ENCODE measurements at regions not wholly inside any gene's neighbourhood (a gene's known extent, or its start where the extent isn't known, plus 50 kb on each side); places are given as distances from the start of the nearest gene placed in this dataset.

DNA sequence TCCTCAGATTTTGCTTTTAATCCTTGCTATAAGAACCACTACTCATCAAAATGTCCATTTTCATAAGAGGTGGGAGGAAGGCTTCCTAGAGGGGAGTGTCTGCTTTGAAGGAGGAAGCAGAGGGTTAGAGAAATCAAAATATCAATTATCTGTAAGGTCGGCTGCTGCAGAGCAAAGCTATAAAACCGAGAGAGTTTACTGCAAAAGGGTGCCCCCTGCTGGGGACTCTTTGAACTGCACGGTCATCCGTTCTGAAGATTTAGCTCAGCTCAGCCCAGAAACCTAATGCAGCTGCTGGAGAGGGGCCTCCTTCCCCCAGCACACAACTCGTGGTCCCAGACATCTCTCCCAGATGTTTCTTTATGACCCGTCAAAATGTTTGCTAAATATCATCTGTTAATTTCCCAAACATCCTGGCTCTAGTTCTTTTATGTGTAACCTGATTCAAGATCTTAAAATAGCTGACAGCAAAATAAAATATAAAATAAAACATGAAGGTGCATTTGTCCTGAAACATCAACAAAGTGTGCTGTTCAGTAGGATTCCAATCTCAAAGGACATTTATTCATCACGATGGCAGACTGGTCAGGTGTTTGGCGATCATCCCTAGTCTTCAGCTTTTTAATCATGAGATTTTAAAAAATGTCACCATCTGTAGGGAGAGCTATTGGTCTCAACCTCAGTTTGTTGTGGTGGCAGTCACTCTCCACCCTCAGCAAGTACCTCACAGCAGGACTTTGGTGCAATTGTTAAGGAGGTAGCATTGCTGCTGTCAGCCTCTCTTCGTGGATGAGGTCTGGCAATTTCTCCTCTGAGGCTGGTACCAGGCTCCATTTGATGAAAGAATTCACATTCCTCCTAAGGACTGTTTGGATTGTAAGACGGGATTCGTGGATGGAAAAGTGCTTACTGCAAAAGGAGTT lies 185.9 kb downstream of the MTX2 start:
- peaks cover 2% of the 10 kb centered on the region for H3K27me3 Mint-ChIP-seq (ENCODE audit: unreplicated experiment)
- TF ChIP-seq, protein P1, sequence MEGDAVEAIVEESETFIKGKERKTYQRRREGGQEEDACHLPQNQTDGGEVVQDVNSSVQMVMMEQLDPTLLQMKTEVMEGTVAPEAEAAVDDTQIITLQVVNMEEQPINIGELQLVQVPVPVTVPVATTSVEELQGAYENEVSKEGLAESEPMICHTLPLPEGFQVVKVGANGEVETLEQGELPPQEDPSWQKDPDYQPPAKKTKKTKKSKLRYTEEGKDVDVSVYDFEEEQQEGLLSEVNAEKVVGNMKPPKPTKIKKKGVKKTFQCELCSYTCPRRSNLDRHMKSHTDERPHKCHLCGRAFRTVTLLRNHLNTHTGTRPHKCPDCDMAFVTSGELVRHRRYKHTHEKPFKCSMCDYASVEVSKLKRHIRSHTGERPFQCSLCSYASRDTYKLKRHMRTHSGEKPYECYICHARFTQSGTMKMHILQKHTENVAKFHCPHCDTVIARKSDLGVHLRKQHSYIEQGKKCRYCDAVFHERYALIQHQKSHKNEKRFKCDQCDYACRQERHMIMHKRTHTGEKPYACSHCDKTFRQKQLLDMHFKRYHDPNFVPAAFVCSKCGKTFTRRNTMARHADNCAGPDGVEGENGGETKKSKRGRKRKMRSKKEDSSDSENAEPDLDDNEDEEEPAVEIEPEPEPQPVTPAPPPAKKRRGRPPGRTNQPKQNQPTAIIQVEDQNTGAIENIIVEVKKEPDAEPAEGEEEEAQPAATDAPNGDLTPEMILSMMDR (IDR thresholded peaks at IDR 0.05; ENCODE audit: unreplicated experiment): peak; percentile 99
- DNase-seq (ENCODE audit: low spot score): peak; percentile 92
- H3K4me1 Mint-ChIP-seq (ENCODE audit: unreplicated experiment): peaks cover 20% of the 10 kb centered on the region
- H3K27ac Mint-ChIP-seq (ENCODE audit: unreplicated experiment): peak overlapping the region; percentile 52
- H3K4me3 Mint-ChIP-seq (ENCODE audit: unreplicated experiment): no peak overlapping the region
- H3K9me3 Mint-ChIP-seq (ENCODE audit: unreplicated experiment): no peaks in the 10 kb centered on the region
- H3K36me3 Mint-ChIP-seq (ENCODE audit: low read depth, unreplicated experiment): no peaks in the 10 kb centered on the region

DNA sequence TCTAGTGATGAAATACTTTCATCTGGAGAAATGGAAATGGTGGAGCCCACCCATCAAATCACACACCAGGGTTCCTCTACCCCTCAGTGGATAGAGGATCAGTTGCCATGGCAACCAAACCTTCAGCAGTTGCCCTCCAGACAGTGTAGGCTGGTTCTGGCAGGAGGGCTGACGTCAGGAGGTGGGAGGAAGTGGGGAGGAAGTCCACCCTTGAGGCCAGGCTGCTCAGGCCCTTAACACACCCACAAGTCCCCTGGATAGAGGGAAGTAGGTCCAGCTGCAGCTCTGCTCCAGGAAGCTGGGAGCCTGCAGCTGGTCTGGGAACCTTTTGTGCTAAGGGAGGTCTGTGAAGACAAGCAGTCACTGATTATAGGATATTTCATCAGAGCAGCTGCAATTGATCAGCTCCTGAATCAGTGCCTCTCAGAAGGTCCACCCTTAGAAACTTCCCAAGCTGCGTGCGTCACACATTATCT lies 186.6 kb downstream of the MTX2 start:
- peaks cover 2% of the 10 kb centered on the region for H3K27me3 Mint-ChIP-seq (ENCODE audit: unreplicated experiment)
- peak; percentile 49 for DNase-seq (ENCODE audit: low spot score)
- no peak overlapping the region for H3K4me3 Mint-ChIP-seq (ENCODE audit: unreplicated experiment)

DNA sequence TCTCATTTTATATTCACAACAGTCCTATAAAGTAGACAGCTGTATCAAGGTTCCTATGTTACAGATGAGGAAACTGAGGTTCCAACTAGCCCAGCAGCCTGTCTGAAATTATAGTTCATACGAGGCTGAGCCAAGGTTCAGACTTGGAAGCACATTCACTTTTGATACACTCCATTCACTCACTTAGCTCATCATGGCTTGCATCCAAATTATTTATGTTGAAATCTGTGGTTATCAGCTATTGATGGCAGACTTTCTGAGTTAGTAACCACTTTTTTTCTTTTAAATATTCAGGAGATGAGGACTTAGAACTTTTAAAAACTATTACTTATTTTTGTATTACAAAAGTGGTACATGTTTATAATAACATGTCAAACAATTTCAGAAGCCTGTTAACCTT lies 188.2 kb downstream of the MTX2 start:
- DNase-seq (ENCODE audit: low spot score): no peak
- Mint-ChIP-seq H3K27me3 (ENCODE audit: unreplicated experiment) (peaks cover 2% of the 10 kb centered on the region), H3K9me3 (ENCODE audit: unreplicated experiment) (no peaks in the 10 kb centered on the region), H3K4me3 (ENCODE audit: unreplicated experiment) (no peak overlapping the region), H3K36me3 (ENCODE audit: low read depth, unreplicated experiment) (no peaks in the 10 kb centered on the region), H3K4me1 (ENCODE audit: unreplicated experiment) (peaks cover 33% of the 10 kb centered on the region), H3K27ac (ENCODE audit: unreplicated experiment) (no peak overlapping the region)
- TF ChIP-seq, protein P1 (IDR thresholded peaks at IDR 0.05; ENCODE audit: unreplicated experiment): no peak

More for the DNA sequence above, 186.6 kb downstream of the MTX2 start:
- Mint-ChIP-seq H3K9me3 (ENCODE audit: unreplicated experiment) (no peaks in the 10 kb centered on the region), H3K27ac (ENCODE audit: unreplicated experiment) (peak overlapping the region; percentile 52), H3K36me3 (ENCODE audit: low read depth, unreplicated experiment) (no peaks in the 10 kb centered on the region), H3K4me1 (ENCODE audit: unreplicated experiment) (peaks cover 20% of the 10 kb centered on the region)
- TF ChIP-seq, protein P1 (IDR thresholded peaks at IDR 0.05; ENCODE audit: unreplicated experiment): no peak

DNA sequence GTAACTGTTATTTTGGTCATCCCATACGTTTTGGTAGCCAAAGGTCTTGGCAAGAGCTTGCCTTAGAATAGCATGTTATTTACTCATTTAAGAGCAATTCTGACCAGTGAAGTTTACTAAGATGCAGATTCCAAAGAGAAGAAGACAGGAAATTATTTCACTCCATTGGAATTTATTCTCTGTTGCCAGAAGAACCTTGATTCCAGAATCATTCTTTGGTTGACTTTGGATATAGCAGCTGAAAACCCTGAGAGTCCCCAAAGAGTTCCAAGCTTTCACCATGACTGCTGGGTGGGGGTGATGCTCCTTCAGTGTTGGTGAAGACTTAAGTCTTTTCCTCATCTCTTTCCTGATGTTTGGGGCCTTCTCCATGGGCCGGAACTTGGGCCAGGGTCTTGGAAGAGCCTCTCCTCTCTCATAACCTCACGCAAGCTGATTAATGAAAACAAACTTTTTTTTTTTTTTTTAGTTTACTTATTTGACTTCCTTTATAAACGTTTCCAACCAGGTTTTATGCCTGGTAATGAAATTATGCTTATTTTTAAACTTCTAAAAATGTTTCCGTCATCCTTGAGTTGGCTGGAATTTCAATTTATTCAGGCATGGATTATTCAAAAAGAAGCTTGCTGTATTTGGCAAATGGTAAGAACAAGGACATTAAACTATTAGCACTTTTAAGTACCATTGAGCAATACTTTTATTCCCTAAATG lies 192.0 kb downstream of the MTX2 start:
- Mint-ChIP-seq H3K9me3 (ENCODE audit: unreplicated experiment) (no peaks in the 10 kb centered on the region), H3K27me3 (ENCODE audit: unreplicated experiment) (no peaks in the 10 kb centered on the region), H3K4me1 (ENCODE audit: unreplicated experiment) (peaks cover 31% of the 10 kb centered on the region), H3K4me3 (ENCODE audit: unreplicated experiment) (no peak overlapping the region), H3K36me3 (ENCODE audit: low read depth, unreplicated experiment) (no peaks in the 10 kb centered on the region), H3K27ac (ENCODE audit: unreplicated experiment) (no peak overlapping the region)
- TF ChIP-seq, protein P1 (IDR thresholded peaks at IDR 0.05; ENCODE audit: unreplicated experiment): no peak
- no peak for DNase-seq (ENCODE audit: low spot score)
